MM.1S (cell line): ENCODE measurements at regions not wholly inside any gene's neighbourhood (a gene's known extent, or its start where the extent isn't known, plus 50 kb on each side); places are given as distances from the start of the nearest gene placed in this dataset.
"Not testable (repeated sequence)": the region's sequence is repeated elsewhere in the genome, so short reads cannot be mapped to it uniquely, and the experiment has no call there.

Experiments used
- DNase-seq: peaks from one replicate; pipeline ENCODE4 v3.0.0-alpha.2; 2015
- H2AFZ ChIP-seq: fragments of 300-600 bp; sonication (generic); 2 replicates; pipeline ENCODE4 v1.6.0; 2016; ENCODE audit warnings: antibody characterized with exemption, low read length
- H3F3A ChIP-seq: fragments of 300-600 bp; sonication (generic); 2 replicates; pipeline ENCODE4 v1.6.1; 2016; ENCODE audit warnings: mild to moderate bottlenecking, antibody characterized with exemption, low read length, moderate library complexity, mixed read lengths; ENCODE audit not compliant: insufficient read depth
- H3K27ac ChIP-seq: fragments of 300-600 bp; sonication (generic); 2 replicates; pipeline ENCODE4 v1.5.1; 2016; ENCODE audit warnings: mild to moderate bottlenecking, low read length
- H3K27me3 ChIP-seq: fragments of 300-600 bp; sonication (generic); replicated peaks from 2 replicates; pipeline ENCODE4 v1.6.0; 2016; ENCODE audit warnings: low read length; ENCODE audit not compliant: insufficient read depth
- H3K36me3 ChIP-seq: fragments of 300-600 bp; sonication (generic); replicated peaks from 2 replicates; pipeline ENCODE4 v1.6.1; 2016; ENCODE audit warnings: mild to moderate bottlenecking, low read length, mixed read lengths; ENCODE audit not compliant: insufficient read depth
- H3K4me1 ChIP-seq: fragments of 300-600 bp; sonication (generic); 2 replicates; pipeline ENCODE4 v1.6.1; 2016; ENCODE audit warnings: low read length, mixed read lengths
- H3K4me2 ChIP-seq: fragments of 300-600 bp; sonication (generic); 2 replicates; pipeline ENCODE4 v1.6.0; 2016; ENCODE audit warnings: low read depth, low read length
- H3K4me3 ChIP-seq: fragments of 300-600 bp; sonication (generic); 2 replicates; pipeline ENCODE4 v1.5.1; 2016; ENCODE audit warnings: low read length, mixed read lengths
- H3K79me2 ChIP-seq: fragments of 300-600 bp; sonication (generic); 2 replicates; pipeline ENCODE4 v1.6.1; 2016; ENCODE audit warnings: mixed run types, low read length, mixed read lengths
- H3K9ac ChIP-seq: fragments of 300-600 bp; sonication (generic); 2 replicates; pipeline ENCODE4 v1.6.1; 2016; ENCODE audit warnings: low read length, mixed read lengths
- H3K9me2 ChIP-seq: fragments of 300-600 bp; sonication (generic); replicated peaks from 2 replicates; pipeline ENCODE4 v1.6.1; 2016; ENCODE audit warnings: mild to moderate bottlenecking, low read length, mixed read lengths; ENCODE audit not compliant: insufficient read depth
- H3K9me3 ChIP-seq: fragments of 300-600 bp; sonication (generic); replicated peaks from 2 replicates; pipeline ENCODE4 v1.6.1; 2016; ENCODE audit warnings: mild to moderate bottlenecking, low read length, mixed read lengths; ENCODE audit not compliant: insufficient read depth
- H4K20me1 ChIP-seq: fragments of 300-600 bp; sonication (generic); 2 replicates; pipeline ENCODE4 v1.6.1; 2016; ENCODE audit warnings: mild to moderate bottlenecking, low read length, moderate library complexity, mixed read lengths; ENCODE audit not compliant: insufficient read depth
- CTCF ChIP-seq: fragments of 300-600 bp; sonication (generic); IDR thresholded peaks from 2 replicates; pipeline ENCODE4 v1.5.1; 2016; ENCODE audit warnings: antibody characterized with exemption, low read length, mixed read lengths
- EZH2 ChIP-seq: fragments of 300-600 bp; sonication (generic); optimal IDR thresholded peaks from 2 replicates; pipeline ENCODE3; 2017; ENCODE audit warnings: low read depth, mild to moderate bottlenecking, antibody characterized with exemption, low read length, mixed read lengths
- EZH2phosphoT487 ChIP-seq: fragments of 300-600 bp; sonication (generic); IDR thresholded peaks from 2 replicates; pipeline ENCODE4 v1.6.1; 2018; ENCODE audit warnings: antibody characterized with exemption, low read length

GRCh38 chr10:124320778-124321432 is 97.8 kb downstream of the OAT start:
- H3K27me3 ChIP-seq, result no peaks in the 10 kb centered on the region

GRCh38 chr10:124319926-124320391 is 98.8 kb downstream of the OAT start:
- Histone ChIP-seq H2AFZ (no peak overlapping the region), H3K27ac (no peak overlapping the region), H3K4me1 (no peaks in the 10 kb centered on the region), H3K4me2 (no peak overlapping the region), H3K36me3 (no peaks in the 10 kb centered on the region), H3K4me3 (no peak overlapping the region), H3K9me2 (no peaks in the 10 kb centered on the region), H3K9me3 (no peaks in the 10 kb centered on the region), H3F3A (no peaks in the 10 kb centered on the region), H3K79me2 (no peaks in the 10 kb centered on the region), H3K9ac (no peak overlapping the region), H4K20me1 (no peaks in the 10 kb centered on the region), H3K27me3 (no peaks in the 10 kb centered on the region)
- no peak for DNase-seq
- no peak for TF ChIP-seq EZH2phosphoT487
- TF ChIP-seq CTCF, result no peak
- TF ChIP-seq EZH2, result no peak

More at GRCh38 chr10:124320778-124321432, 97.8 kb downstream of the OAT start:
- H3K9me3 ChIP-seq, result no peaks in the 10 kb centered on the region
- H3K9me2 ChIP-seq, result no peaks in the 10 kb centered on the region
- no peak for DNase-seq
- H3K4me1 ChIP-seq, result no peaks in the 10 kb centered on the region
- H3F3A ChIP-seq, result no peaks in the 10 kb centered on the region
- no peak overlapping the region for H3K27ac ChIP-seq
- no peak overlapping the region for H3K4me3 ChIP-seq
- no peaks in the 10 kb centered on the region for H3K36me3 ChIP-seq
- no peaks in the 10 kb centered on the region for H4K20me1 ChIP-seq
- no peak overlapping the region for H3K9ac ChIP-seq
- no peak overlapping the region for H3K4me2 ChIP-seq
- H2AFZ ChIP-seq, result no peak overlapping the region
- TF ChIP-seq EZH2phosphoT487 (no peak), CTCF (no peak), EZH2 (no peak)
- H3K79me2 ChIP-seq, result no peaks in the 10 kb centered on the region

- H3K36me3 ChIP-seq, H3K79me2 ChIP-seq, H3F3A ChIP-seq, DNase-seq, H3K4me2 ChIP-seq, H4K20me1 ChIP-seq, H3K4me3 ChIP-seq, H3K9ac ChIP-seq, H3K9me3 ChIP-seq, H3K9me2 ChIP-seq, H3K27me3 ChIP-seq, H2AFZ ChIP-seq, H3K27ac ChIP-seq, H3K4me1 ChIP-seq: not testable (repeated sequence)
Measured at GRCh38 chr10:124319520-124319919, 99.2 kb downstream of the OAT start.

- H3K79me2 ChIP-seq, result no peaks in the 10 kb centered on the region
- no peaks in the 10 kb centered on the region for H4K20me1 ChIP-seq
- no peaks in the 10 kb centered on the region for H3K4me1 ChIP-seq
- no peaks in the 10 kb centered on the region for H3K27me3 ChIP-seq
- no peaks in the 10 kb centered on the region for H3K36me3 ChIP-seq
- no peak overlapping the region for H3K9ac ChIP-seq
- no peak overlapping the region for H3K4me2 ChIP-seq
- no peak for DNase-seq
- TF ChIP-seq EZH2 (no peak), EZH2phosphoT487 (no peak), CTCF (no peak)
- no peaks in the 10 kb centered on the region for H3K9me2 ChIP-seq
- no peaks in the 10 kb centered on the region for H3K9me3 ChIP-seq
- H3K4me3 ChIP-seq, result no peak overlapping the region
- H2AFZ ChIP-seq, result no peak overlapping the region
- no peak overlapping the region for H3K27ac ChIP-seq
- H3F3A ChIP-seq, result no peaks in the 10 kb centered on the region
Measured at GRCh38 chr10:124318811-124319210, 99.9 kb downstream of the OAT start.
